Upper lobe of left lung (tissue), 4 donors: ENCODE measurements at regions not wholly inside any gene's neighbourhood (a gene's known extent, or its start where the extent isn't known, plus 50 kb on each side); places are given as distances from the start of the nearest gene placed in this dataset.

ENCODE experiments used
- CTCF ChIP-seq, 6 experiments: fragments of 450-650 bp in 4 of 6; fragments of 200-600 bp in 2 of 6; sonication (generic) in 2 of 6; IDR thresholded peaks; one replicate each; pipeline ENCODE4 v1.5.1; 2016 to 2019; ENCODE audit warnings: antibody characterized with exemption in 6 of 6
- EP300 ChIP-seq, 4 donors: sonication (generic); formaldehyde crosslinking; IDR thresholded peaks; one replicate each; pipeline ENCODE4 v1.5.1; 2017; ENCODE audit warnings: antibody characterized with exemption in 4 of 4, control low read depth in 2 of 4
- POLR2A ChIP-seq, 4 donors: fragments of 450-650 bp; IDR thresholded peaks; one replicate each; pipeline ENCODE4 v1.5.1; 2016 to 2017; ENCODE audit warnings: antibody characterized with exemption in 4 of 4, mild to moderate bottlenecking in 2 of 4

- TF ChIP-seq POLR2A (IDR thresholded peaks at IDR 0.05) (no peak), CTCF (IDR thresholded peaks at IDR 0.05) (no peak), EP300 (IDR thresholded peaks at IDR 0.05) (no peak)
These were observed 555.1 kb upstream of the SGCG start for GRCh38 chr13:22625691-22626090.
